SK-N-SH (cell line): ENCODE measurements at regions not wholly inside any gene's neighbourhood (a gene's known extent, or its start where the extent isn't known, plus 50 kb on each side); places are given as distances from the start of the nearest gene placed in this dataset.

Experiments used
- CTCF ChIA-PET: fragments of 300-600, 350-600 bp; formaldehyde crosslinking; extraction: SDS; loops from one replicate; lab custom pipeline; 2021; lab: Yijun Ruan, JAX
- POLR2A ChIA-PET: fragments of 350-600 bp; sonication (Branson Sonifier 250); formaldehyde crosslinking; extraction: SDS; loops from one replicate; lab custom pipeline; 2020; ENCODE audit warnings: antibody characterized with exemption, inconsistent platforms; lab: Yijun Ruan, JAX
- DNase-seq: peaks from one replicate; pipeline ENCODE4 v3.0.0; 2012
- H2AFZ ChIP-seq: fragments of 200-600 bp; sonication (generic); 2 replicates; pipeline ENCODE4 v1.8.1; 2016; ENCODE audit warnings: antibody characterized with exemption, mild to moderate bottlenecking, low read depth
- H3F3A ChIP-seq: fragments of 200-600 bp; sonication (generic); replicated peaks from 2 replicates; pipeline ENCODE3; 2016; ENCODE audit warnings: antibody characterized with exemption, mild to moderate bottlenecking; ENCODE audit not compliant: insufficient read depth
- H3K27ac ChIP-seq, 2 experiments: fragments of 200-500 bp in 1 of 2; fragments of 200-600 bp in 1 of 2; sonication (Bioruptor generic) in 1 of 2; sonication (generic), shearing (Covaris generic) in 1 of 2; 2 replicates each; pipeline versions ENCODE4 v1.5.1 to v1.6.1; 2014 to 2016; ENCODE audit warnings: low read depth in 2 of 2, inconsistent platforms in 1 of 2, low read length in 1 of 2, mild to moderate bottlenecking in 1 of 2, mixed read lengths in 1 of 2
- H3K27me3 ChIP-seq: fragments of 200-600 bp; sonication (generic), shearing (Covaris generic); 2 replicates; pipeline ENCODE4 v1.6.1; 2016; ENCODE audit warnings: mixed run types; ENCODE audit not compliant: insufficient read depth
- H3K36me3 ChIP-seq, 2 experiments: fragments of 200-500 bp in 1 of 2; fragments of 200-600 bp in 1 of 2; sonication (Bioruptor generic) in 1 of 2; sonication (generic) in 1 of 2; replicated peaks in 1 of 2; 2 replicates each; pipeline versions ENCODE3 to v1.5.1; 2014 to 2016; ENCODE audit warnings: low read length in 1 of 2, mild to moderate bottlenecking in 1 of 2; ENCODE audit not compliant: insufficient read depth in 2 of 2, control insufficient read depth in 1 of 2
- H3K4me1 ChIP-seq, 2 experiments: fragments of 200-500 bp in 1 of 2; fragments of 200-600 bp in 1 of 2; sonication (Bioruptor generic) in 1 of 2; sonication (generic), shearing (Covaris generic) in 1 of 2; 2 replicates each; pipeline versions ENCODE4 v1.5.1 to v1.6.1; 2014 to 2016; ENCODE audit warnings: low read depth in 1 of 2, low read length in 1 of 2, mixed run types in 1 of 2; ENCODE audit not compliant: insufficient read depth in 2 of 2, control insufficient read depth in 1 of 2
- H3K4me2 ChIP-seq: fragments of 200-600 bp; sonication (generic), shearing (Covaris generic); 2 replicates; pipeline ENCODE4 v1.6.1; 2017; ENCODE audit warnings: mixed run types
- H3K4me3 ChIP-seq, 2 experiments: fragments of 200-500 bp in 1 of 2; fragments of 200-600 bp in 1 of 2; sonication (Bioruptor generic) in 1 of 2; sonication (generic), shearing (Covaris generic) in 1 of 2; 2 replicates each; pipeline versions ENCODE4 v1.5.1 to v1.8.1; 2014 to 2016; ENCODE audit warnings: low read depth in 2 of 2, inconsistent platforms in 1 of 2, low read length in 1 of 2, mild to moderate bottlenecking in 1 of 2, mixed read lengths in 1 of 2, moderate library complexity in 1 of 2
- H3K79me2 ChIP-seq: fragments of 200-600 bp; sonication (generic); 2 replicates; pipeline ENCODE4 v1.8.1; 2017; ENCODE audit warnings: mild to moderate bottlenecking; ENCODE audit not compliant: insufficient read depth
- H3K9ac ChIP-seq: fragments of 200-600 bp; sonication (generic); 2 replicates; pipeline ENCODE4 v1.6.1; 2017; ENCODE audit warnings: mixed run types
- H3K9me2 ChIP-seq: fragments of 200-600 bp; sonication (generic); 2 replicates; pipeline ENCODE4 v1.6.1; 2017; ENCODE audit warnings: mixed run types
- H3K9me3 ChIP-seq: fragments of 200-600 bp; sonication (generic); 2 replicates; pipeline ENCODE4 v1.6.1; 2017; ENCODE audit warnings: mixed run types, mild to moderate bottlenecking, moderate library complexity
- H4K20me1 ChIP-seq: fragments of 200-600 bp; sonication (generic); 2 replicates; pipeline ENCODE4 v1.6.1; 2017; ENCODE audit warnings: mild to moderate bottlenecking, mixed run types; ENCODE audit not compliant: insufficient read depth
- CHD2 ChIP-seq: fragments of 150-350 bp; IDR thresholded peaks from 2 replicates; pipeline ENCODE4 v1.6.1; 2018; ENCODE audit warnings: low read length; ENCODE audit not compliant: partially characterized antibody
- CTCF ChIP-seq: fragments of 200-600 bp; sonication (generic); IDR thresholded peaks from 2 replicates; pipeline ENCODE4 v1.6.1; 2017; ENCODE audit warnings: antibody characterized with exemption, mild to moderate bottlenecking, moderate library complexity
- FOSL2 ChIP-seq: IDR thresholded peaks from 2 replicates; pipeline ENCODE4 v1.4.0; 2012; ENCODE audit warnings: low read depth, mild to moderate bottlenecking, moderate library complexity, borderline replicate concordance
- FOXJ3 ChIP-seq: sonication (generic); formaldehyde crosslinking; IDR thresholded peaks from 2 replicates; pipeline ENCODE4 v1.5.1; 2020; ENCODE audit warnings: mild to moderate bottlenecking, missing genetic modification reagents
- GABPA ChIP-seq: IDR thresholded peaks from 2 replicates; pipeline ENCODE4 v1.4.0; 2012; ENCODE audit warnings: low read depth, mild to moderate bottlenecking
- GATA2 ChIP-seq: sonication (generic); formaldehyde crosslinking; IDR thresholded peaks from 2 replicates; pipeline ENCODE4 v1.5.0; 2020; ENCODE audit warnings: mild to moderate bottlenecking, missing genetic modification reagents
- MAX ChIP-seq: IDR thresholded peaks from 2 replicates; pipeline ENCODE4 v1.4.0; 2012; ENCODE audit warnings: low read depth
- MEF2A ChIP-seq: IDR thresholded peaks from 2 replicates; pipeline ENCODE4 v1.4.0; 2012; ENCODE audit warnings: low read depth, borderline replicate concordance
- NRF1 ChIP-seq: IDR thresholded peaks from 2 replicates; pipeline ENCODE4 v1.6.1; 2012; ENCODE audit warnings: low read depth, mild to moderate bottlenecking, low read length
- RAD21 ChIP-seq: IDR thresholded peaks from 2 replicates; pipeline ENCODE4 v1.6.1; 2012; ENCODE audit warnings: mild to moderate bottlenecking, low read length
- RCOR1 ChIP-seq: fragments of 150-350 bp; IDR thresholded peaks from 2 replicates; pipeline ENCODE4 v1.6.1; 2017; ENCODE audit warnings: antibody characterized with exemption, low read length
- RFX5 ChIP-seq: IDR thresholded peaks from 2 replicates; pipeline ENCODE4 v1.6.1; 2012; ENCODE audit warnings: mild to moderate bottlenecking, improper control_type of control experiment, low read length
- TCF12 ChIP-seq: IDR thresholded peaks from 2 replicates; pipeline ENCODE4 v1.4.0; 2012
- USF1 ChIP-seq: IDR thresholded peaks from 2 replicates; pipeline ENCODE4 v1.4.0; 2012; ENCODE audit warnings: low read depth, borderline replicate concordance
- WGBS: methylation state at CpG from one replicate; pipeline ENCODE4 v1.1.6; 2017; ENCODE audit warnings: low lambda C conversion rate; 5-methylcytosine and 5-hydroxymethylcytosine counted together

- H2AFZ ChIP-seq = no peak overlapping the region
- DNase-seq = no peak
- 68% methylated on average over 3 of the region's 3 CpGs for WGBS
- H4K20me1 ChIP-seq = no peaks in the 10 kb centered on the region
- ChIA-PET CTCF (interaction anchor here (1.7 kb wide), 1 partner anchor 21 kb away, joined by 4 read pairs; no protein-coding TSS in a partner anchor), POLR2A (no interaction called here)
- no peaks in the 10 kb centered on the region for H3K79me2 ChIP-seq
- no peaks in the 10 kb centered on the region for H3K9me3 ChIP-seq
- peaks cover 2% of the 10 kb centered on the region for H3F3A ChIP-seq
- no peak overlapping the region for H3K4me2 ChIP-seq
- no peaks in the 10 kb centered on the region for H3K27me3 ChIP-seq
- H3K9me2 ChIP-seq = no peaks in the 10 kb centered on the region
- TF ChIP-seq NRF1 (no peak), USF1 (no peak), MEF2A (no peak), GATA2 (no peak), RAD21 (no peak), RCOR1 (no peak), FOSL2 (no peak), FOXJ3 (no peak), GABPA (no peak), CHD2 (no peak), TCF12 (no peak), RFX5 (no peak), CTCF (no peak)
- H3K36me3 ChIP-seq = no peaks in the 10 kb centered on the region
- no peak overlapping the region for H3K4me3 ChIP-seq
- H3K9ac ChIP-seq = no peak overlapping the region
- peaks cover 1 to 2% of the 10 kb centered on the region in 2 experiments for H3K4me1 ChIP-seq
- H3K27ac ChIP-seq = no peak overlapping the region
Observed at GRCh38 chr4:138958519-138958918, 57.1 kb upstream of the NOCT start.

- Histone ChIP-seq H3K9ac (no peak overlapping the region), H3K79me2 (no peaks in the 10 kb centered on the region), H3K9me2 (no peaks in the 10 kb centered on the region), H3K4me3 (no peak overlapping the region), H3K4me1 (peaks cover 2 to 4% of the 10 kb centered on the region in 2 experiments), H3F3A (peaks cover 3% of the 10 kb centered on the region)
- TF ChIP-seq MAX (no peak), MEF2A (no peak), GABPA (no peak)
- TF ChIP-seq, all 33 proteins: peak for 0
- H3K9me3 ChIP-seq = no peaks in the 10 kb centered on the region
- ChIA-PET CTCF (interaction anchor here (1.7 kb wide), 1 partner anchor 19 kb away, joined by 4 read pairs; no protein-coding TSS in a partner anchor), POLR2A (interaction anchor here (0.5 kb wide), 1 partner anchor 395 kb away, joined by 3 read pairs; no protein-coding TSS in a partner anchor)
- no peaks in the 10 kb centered on the region for H3K36me3 ChIP-seq
- no peak for DNase-seq
- H4K20me1 ChIP-seq = no peaks in the 10 kb centered on the region
- H3K27ac ChIP-seq = no peak overlapping the region
- H2AFZ ChIP-seq = no peak overlapping the region
- H3K4me2 ChIP-seq = no peak overlapping the region
- 92% methylated on average over 7 of the region's 7 CpGs for WGBS
- H3K27me3 ChIP-seq = no peaks in the 10 kb centered on the region
Observed at GRCh38 chr4:138957302-138957701, 58.3 kb upstream of the NOCT start.
